ENCODE measurements at regions not wholly inside any gene's neighbourhood (a gene's known extent, or its start where the extent isn't known, plus 50 kb on each side); places are given as distances from the start of the nearest gene placed in this dataset.

GRCh38 chr3:89562373-89562772 is 455.0 kb downstream of the EPHA3 start:
- TF ChIP-seq, protein P1, sequence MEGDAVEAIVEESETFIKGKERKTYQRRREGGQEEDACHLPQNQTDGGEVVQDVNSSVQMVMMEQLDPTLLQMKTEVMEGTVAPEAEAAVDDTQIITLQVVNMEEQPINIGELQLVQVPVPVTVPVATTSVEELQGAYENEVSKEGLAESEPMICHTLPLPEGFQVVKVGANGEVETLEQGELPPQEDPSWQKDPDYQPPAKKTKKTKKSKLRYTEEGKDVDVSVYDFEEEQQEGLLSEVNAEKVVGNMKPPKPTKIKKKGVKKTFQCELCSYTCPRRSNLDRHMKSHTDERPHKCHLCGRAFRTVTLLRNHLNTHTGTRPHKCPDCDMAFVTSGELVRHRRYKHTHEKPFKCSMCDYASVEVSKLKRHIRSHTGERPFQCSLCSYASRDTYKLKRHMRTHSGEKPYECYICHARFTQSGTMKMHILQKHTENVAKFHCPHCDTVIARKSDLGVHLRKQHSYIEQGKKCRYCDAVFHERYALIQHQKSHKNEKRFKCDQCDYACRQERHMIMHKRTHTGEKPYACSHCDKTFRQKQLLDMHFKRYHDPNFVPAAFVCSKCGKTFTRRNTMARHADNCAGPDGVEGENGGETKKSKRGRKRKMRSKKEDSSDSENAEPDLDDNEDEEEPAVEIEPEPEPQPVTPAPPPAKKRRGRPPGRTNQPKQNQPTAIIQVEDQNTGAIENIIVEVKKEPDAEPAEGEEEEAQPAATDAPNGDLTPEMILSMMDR (IDR thresholded peaks at IDR 0.05), result no peak
- no peak for TF ChIP-seq POLR2A (IDR thresholded peaks at IDR 0.05)
